Panc1 (cell line): ENCODE measurements at regions not wholly inside any gene's neighbourhood (a gene's known extent, or its start where the extent isn't known, plus 50 kb on each side); places are given as distances from the start of the nearest gene placed in this dataset.

Source experiments
- CTCF ChIP-seq: fragments of 450-650 bp; IDR thresholded peaks from 2 replicates; pipeline ENCODE4 v1.5.1; 2017; ENCODE audit warnings: mild to moderate bottlenecking
- POLR2AphosphoS5 ChIP-seq: IDR thresholded peaks from 2 replicates; pipeline ENCODE4 v1.6.1; 2012; ENCODE audit warnings: mild to moderate bottlenecking, low read depth, low read length, moderate library complexity
- REST ChIP-seq, 2 experiments: IDR thresholded peaks; 2 replicates each; pipeline ENCODE4 v1.6.1; 2011 to 2012; ENCODE audit warnings: low read depth in 2 of 2, control low read depth in 1 of 2, low read length in 1 of 2, mild to moderate bottlenecking in 1 of 2, moderate library complexity in 1 of 2; ENCODE audit not compliant: insufficient read depth in 1 of 2

- TF ChIP-seq CTCF = no peak
- no peak for TF ChIP-seq REST (IDR thresholded peaks at IDR 0.05; ENCODE audit: insufficient read depth in 1 of 2, low read depth in 2 of 2, low read length in 1 of 2)
- no peak for TF ChIP-seq POLR2AphosphoS5
These were observed 650.5 kb upstream of the ID2 start for GRCh38 chr2:8031370-8031769.
